ENCODE measurements at regions not wholly inside any gene's neighbourhood (a gene's known extent, or its start where the extent isn't known, plus 50 kb on each side); places are given as distances from the start of the nearest gene placed in this dataset.

- dilution Hi-C loops (cut with MboI; ENCODE audit: extremely low pct_ligation_motif_present, low sequenced_read_pairs) (no loop called here), intact Hi-C loops (cut with micrococcal nuclease) (no loop called here)
- Histone ChIP-seq H3K4me2 (ENCODE audit: insufficient read depth, low read length) (no peak overlapping the region), H3K4me1 (ENCODE audit: control insufficient read depth, extremely low read depth, insufficient read depth, low read length) (no peaks in the 10 kb centered on the region), H3K9me1 (replicated peaks; ENCODE audit: control insufficient read depth, extremely low read depth, insufficient read depth, low read length) (no peaks in the 10 kb centered on the region), H4K20me1 (replicated peaks; ENCODE audit: control insufficient read depth, extremely low read depth, insufficient read depth, low read length) (no peaks in the 10 kb centered on the region), H3K9ac (replicated peaks; ENCODE audit: extremely low read depth, insufficient read depth, low read length) (no peak overlapping the region), H3K27me3 (ENCODE audit: control insufficient read depth in 2 of 2, insufficient read depth in 2 of 2, low read length in 2 of 2) (no peaks in the 10 kb centered on the region), H3K4me3 (replicated peaks in 1 of 3; ENCODE audit: insufficient read depth in 1 of 3, low read depth in 1 of 3, low read length in 3 of 3) (no peak overlapping the region), H3K79me2 (ENCODE audit: control insufficient read depth, insufficient read depth, low read length) (no peaks in the 10 kb centered on the region), H3K36me3 (ENCODE audit: control insufficient read depth in 2 of 2, extremely low read depth in 1 of 2, insufficient read depth in 2 of 2, low read length in 2 of 2) (no peaks in the 10 kb centered on the region), H3K27ac (ENCODE audit: insufficient read depth, low read depth, low read length) (no peak overlapping the region), H3K9me3 (replicated peaks; ENCODE audit: control insufficient read depth, insufficient read depth, low read length) (peaks cover 3% of the 10 kb centered on the region), H2AFZ (ENCODE audit: low read depth, low read length) (no peak overlapping the region)
- FAIRE-seq (no peak), DNase-seq (ENCODE audit: low read depth, low spot score) (no peak)
- no peak for TF ChIP-seq POLR2A (IDR thresholded peaks at IDR 0.05; ENCODE audit: low read depth, low read length)
- no peak for TF ChIP-seq MYC (IDR thresholded peaks at IDR 0.05; ENCODE audit: low read depth, low read length)
- ChIA-PET POLR2A (no interaction called here), CTCF (no interaction called here)
- BruUV-seq (replicated peaks) = no TSS peak
Measured at GRCh38 chr10:131667047-131667446, 233.8 kb upstream of the PPP2R2D start.

GRCh38 chr10:131667561-131667960 lies 233.2 kb upstream of the PPP2R2D start:
- Histone ChIP-seq H3K27ac (ENCODE audit: insufficient read depth, low read depth, low read length) (no peak overlapping the region), H3K4me1 (ENCODE audit: control insufficient read depth, extremely low read depth, insufficient read depth, low read length) (no peaks in the 10 kb centered on the region), H3K27me3 (ENCODE audit: control insufficient read depth in 2 of 2, insufficient read depth in 2 of 2, low read length in 2 of 2) (no peaks in the 10 kb centered on the region), H3K4me3 (replicated peaks in 1 of 3; ENCODE audit: insufficient read depth in 1 of 3, low read depth in 1 of 3, low read length in 3 of 3) (no peak overlapping the region), H4K20me1 (replicated peaks; ENCODE audit: control insufficient read depth, extremely low read depth, insufficient read depth, low read length) (no peaks in the 10 kb centered on the region), H2AFZ (ENCODE audit: low read depth, low read length) (no peak overlapping the region), H3K9me3 (replicated peaks; ENCODE audit: control insufficient read depth, insufficient read depth, low read length) (peaks cover 3% of the 10 kb centered on the region), H3K9ac (replicated peaks; ENCODE audit: extremely low read depth, insufficient read depth, low read length) (no peak overlapping the region), H3K4me2 (ENCODE audit: insufficient read depth, low read length) (no peak overlapping the region), H3K79me2 (ENCODE audit: control insufficient read depth, insufficient read depth, low read length) (no peaks in the 10 kb centered on the region), H3K36me3 (ENCODE audit: control insufficient read depth in 2 of 2, extremely low read depth in 1 of 2, insufficient read depth in 2 of 2, low read length in 2 of 2) (no peaks in the 10 kb centered on the region), H3K9me1 (replicated peaks; ENCODE audit: control insufficient read depth, extremely low read depth, insufficient read depth, low read length) (no peaks in the 10 kb centered on the region)
- intact Hi-C loops (cut with micrococcal nuclease) (no loop called here), dilution Hi-C loops (cut with MboI; ENCODE audit: extremely low pct_ligation_motif_present, low sequenced_read_pairs) (no loop called here)
- TF ChIP-seq GATA2 (IDR thresholded peaks at IDR 0.05; ENCODE audit: insufficient read depth, insufficient read length, low read depth, low read length) (no peak), MYC (IDR thresholded peaks at IDR 0.05; ENCODE audit: low read depth, low read length) (no peak)
- POLR2A ChIA-PET = no interaction called here
- DNase-seq (ENCODE audit: low read depth, low spot score) (no peak), FAIRE-seq (no peak)
- no TSS peak for BruUV-seq (replicated peaks)
- CTCF ChIA-PET = no interaction called here
